Activated CD4-positive, alpha-beta T cell treated with anti-CD3 and anti-CD28 coated beads, Interleukin-2, amount 10 ng/mL, durations not matched to agents 24 days and 14 days (primary cell): ENCODE measurements at regions not wholly inside any gene's neighbourhood (a gene's known extent, or its start where the extent isn't known, plus 50 kb on each side); places are given as distances from the start of the nearest gene placed in this dataset.

Source experiments
- DNase-seq: peaks from one replicate; pipeline ENCODE4 v3.0.0; 2022
- H3K27ac Mint-ChIP-seq: one replicate; pipeline ENCODE4 v1.8.0; 2022; ENCODE audit warnings: mild to moderate bottlenecking, mixed read lengths
- H3K27me3 Mint-ChIP-seq: one replicate; pipeline ENCODE4 v1.8.0; 2022; ENCODE audit warnings: mixed read lengths
- H3K36me3 Mint-ChIP-seq: one replicate; pipeline ENCODE4 v1.8.0; 2022; ENCODE audit warnings: low read depth, mild to moderate bottlenecking, mixed read lengths
- H3K4me1 Mint-ChIP-seq: one replicate; pipeline ENCODE4 v1.8.0; 2021; ENCODE audit warnings: mixed read lengths
- H3K4me3 Mint-ChIP-seq: one replicate; pipeline ENCODE4 v1.8.0; 2022; ENCODE audit warnings: mild to moderate bottlenecking, moderate library complexity, mixed read lengths
- H3K9me3 Mint-ChIP-seq: one replicate; pipeline ENCODE4 v1.8.0; 2021; ENCODE audit warnings: mixed read lengths
- intact Hi-C: fragments of 100-400 bp; cut with micrococcal nuclease; formaldehyde crosslinking; loops from one replicate; pipeline ENCODE4 v1.15.1; 2023

DNA sequence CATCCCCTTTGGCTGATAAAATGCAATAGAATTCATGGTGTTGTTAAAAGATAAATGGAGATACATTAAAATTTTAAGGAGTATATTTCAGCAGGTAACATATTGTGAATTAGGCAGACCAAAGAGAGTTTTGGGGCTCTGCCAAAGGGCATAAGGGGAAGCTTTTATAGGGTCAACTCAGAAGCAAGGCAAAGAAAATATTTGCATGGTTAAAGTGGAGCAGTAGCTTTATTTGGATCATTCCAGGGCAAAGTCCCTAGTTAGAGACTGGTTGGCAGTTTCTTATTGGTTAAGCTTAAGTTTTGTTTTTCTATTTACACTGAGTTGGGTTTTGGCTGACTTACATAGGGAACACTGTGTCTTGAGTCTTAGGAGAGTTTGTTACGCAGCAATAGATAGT is 75.1 kb upstream of the CA10 start:
- Mint-ChIP-seq H3K4me1 (no peaks in the 10 kb centered on the region), H3K36me3 (no peaks in the 10 kb centered on the region), H3K27me3 (no peaks in the 10 kb centered on the region), H3K4me3 (no peak overlapping the region), H3K27ac (no peak overlapping the region), H3K9me3 (no peaks in the 10 kb centered on the region)
- DNase-seq: no peak
- intact Hi-C loops: no loop called here

DNA sequence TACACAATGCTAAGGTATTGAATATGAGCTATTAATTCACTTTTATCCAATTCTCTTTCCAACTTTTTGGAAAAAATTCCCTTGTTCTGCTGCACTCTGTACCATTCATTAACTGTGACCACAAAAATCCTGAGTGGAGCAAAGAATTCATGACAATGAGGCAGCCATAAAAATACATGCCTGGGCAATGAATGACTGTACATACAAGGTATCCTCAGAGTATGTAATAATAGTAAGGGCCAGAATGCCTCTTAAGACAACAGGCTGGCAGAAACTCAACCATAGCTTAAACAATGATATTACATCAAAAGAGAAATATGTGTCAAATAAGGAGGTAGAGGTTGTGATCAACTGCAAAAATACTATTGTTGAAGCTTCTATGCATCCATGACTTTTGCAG is 74.7 kb upstream of the CA10 start:
- intact Hi-C loops: no loop called here
- H3K27me3 Mint-ChIP-seq: no peaks in the 10 kb centered on the region
- DNase-seq: no peak
- H3K27ac Mint-ChIP-seq: no peak overlapping the region
- no peaks in the 10 kb centered on the region for H3K9me3 Mint-ChIP-seq
- no peak overlapping the region for H3K4me3 Mint-ChIP-seq
- H3K36me3 Mint-ChIP-seq: no peaks in the 10 kb centered on the region
- no peaks in the 10 kb centered on the region for H3K4me1 Mint-ChIP-seq

DNA sequence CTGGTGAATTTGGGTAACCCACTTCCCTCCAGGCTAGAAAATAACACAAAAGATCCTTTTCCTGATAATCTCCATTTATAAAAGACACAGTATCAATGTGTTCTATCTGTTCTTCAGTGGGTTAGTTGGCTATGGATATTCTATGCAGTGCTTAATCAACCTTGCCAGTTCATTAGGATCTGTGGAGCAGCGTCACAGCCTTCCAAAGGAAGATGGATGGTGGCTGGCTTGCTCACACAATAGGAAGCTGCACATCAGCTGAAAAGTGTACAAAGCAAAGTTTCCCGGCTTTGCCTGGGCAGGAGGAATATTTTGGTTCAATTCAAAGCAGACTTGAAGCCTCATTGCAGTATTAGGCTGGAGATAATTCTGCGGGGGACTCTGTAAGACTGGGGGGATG is 70.3 kb upstream of the CA10 start:
- H3K27ac Mint-ChIP-seq: no peak overlapping the region
- no peak for DNase-seq
- H3K4me1 Mint-ChIP-seq: no peaks in the 10 kb centered on the region
- H3K9me3 Mint-ChIP-seq: no peaks in the 10 kb centered on the region
- intact Hi-C loops: no loop called here
- H3K36me3 Mint-ChIP-seq: no peaks in the 10 kb centered on the region
- no peaks in the 10 kb centered on the region for H3K27me3 Mint-ChIP-seq
- H3K4me3 Mint-ChIP-seq: no peak overlapping the region

DNA sequence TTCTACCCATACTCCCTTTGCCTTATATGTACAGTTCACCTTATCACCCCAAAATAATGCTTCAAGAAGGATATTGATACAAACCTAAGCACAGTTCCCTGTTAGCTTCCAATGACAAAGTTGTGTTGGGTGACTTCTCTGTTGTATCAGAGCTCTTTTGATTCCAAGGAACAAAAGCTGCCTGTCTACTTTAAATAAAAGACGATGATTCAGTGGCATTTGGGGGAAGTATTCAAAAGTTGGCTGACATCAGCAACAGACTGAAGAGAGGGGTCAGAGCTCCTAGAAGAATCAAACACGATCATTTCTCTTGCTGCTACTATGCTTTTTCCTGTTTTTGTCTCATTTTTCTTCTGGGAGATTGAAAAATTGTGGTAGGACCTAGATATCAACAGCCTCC is 69.4 kb upstream of the CA10 start:
- intact Hi-C loops: no loop called here
- DNase-seq: no peak

DNA sequence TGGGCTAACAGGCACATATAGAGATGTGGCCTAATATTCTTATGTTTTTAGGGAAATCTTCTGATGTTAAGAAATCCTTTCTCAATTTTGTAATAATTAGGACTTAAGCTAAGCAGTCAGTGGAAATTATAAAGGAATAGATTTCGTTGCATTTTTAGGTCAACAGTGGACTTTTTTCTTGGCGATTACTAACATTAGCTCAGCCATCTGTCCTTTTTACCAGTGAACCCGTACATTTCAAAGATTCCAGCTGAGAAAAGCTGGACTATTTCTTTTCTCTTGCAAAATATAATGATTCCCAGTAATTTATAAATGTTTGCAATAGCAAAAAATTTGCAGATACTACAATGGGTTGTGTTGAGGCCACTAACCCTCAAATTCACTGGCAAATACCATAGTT is 54.9 kb upstream of the CA10 start:
- Mint-ChIP-seq H3K36me3 (no peaks in the 10 kb centered on the region), H3K27ac (no peak overlapping the region), H3K27me3 (no peaks in the 10 kb centered on the region), H3K4me1 (no peaks in the 10 kb centered on the region), H3K9me3 (no peaks in the 10 kb centered on the region), H3K4me3 (no peak overlapping the region)
- intact Hi-C loops: no loop called here
- no peak for DNase-seq

More for the DNA sequence above, 69.4 kb upstream of the CA10 start:
- no peaks in the 10 kb centered on the region for H3K4me1 Mint-ChIP-seq
- H3K27ac Mint-ChIP-seq: no peak overlapping the region
- H3K9me3 Mint-ChIP-seq: no peaks in the 10 kb centered on the region
- no peaks in the 10 kb centered on the region for H3K27me3 Mint-ChIP-seq
- H3K36me3 Mint-ChIP-seq: no peaks in the 10 kb centered on the region
- no peak overlapping the region for H3K4me3 Mint-ChIP-seq

DNA sequence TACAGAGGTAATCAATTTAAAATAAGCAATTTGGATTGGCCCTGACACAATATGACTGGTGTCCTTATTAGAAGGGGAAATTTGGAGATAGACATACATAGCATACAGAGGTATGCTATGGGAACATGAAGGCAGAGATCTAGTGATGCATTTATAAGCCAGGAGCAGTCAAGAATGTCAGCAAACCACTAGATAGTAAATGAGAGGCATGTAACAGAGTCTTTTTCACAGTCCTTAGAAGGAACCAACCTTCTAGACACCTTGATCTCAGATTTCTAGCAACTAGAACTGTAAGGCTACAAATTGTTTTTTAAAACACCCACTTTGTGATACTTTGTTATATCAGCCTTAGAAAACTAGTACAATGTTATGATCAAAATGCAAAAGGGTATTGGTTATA is 54.3 kb upstream of the CA10 start:
- Mint-ChIP-seq H3K36me3 (no peaks in the 10 kb centered on the region), H3K27ac (no peak overlapping the region), H3K27me3 (no peaks in the 10 kb centered on the region), H3K4me3 (no peak overlapping the region), H3K4me1 (no peaks in the 10 kb centered on the region), H3K9me3 (no peaks in the 10 kb centered on the region)
- intact Hi-C loops: no loop called here
- DNase-seq: no peak

DNA sequence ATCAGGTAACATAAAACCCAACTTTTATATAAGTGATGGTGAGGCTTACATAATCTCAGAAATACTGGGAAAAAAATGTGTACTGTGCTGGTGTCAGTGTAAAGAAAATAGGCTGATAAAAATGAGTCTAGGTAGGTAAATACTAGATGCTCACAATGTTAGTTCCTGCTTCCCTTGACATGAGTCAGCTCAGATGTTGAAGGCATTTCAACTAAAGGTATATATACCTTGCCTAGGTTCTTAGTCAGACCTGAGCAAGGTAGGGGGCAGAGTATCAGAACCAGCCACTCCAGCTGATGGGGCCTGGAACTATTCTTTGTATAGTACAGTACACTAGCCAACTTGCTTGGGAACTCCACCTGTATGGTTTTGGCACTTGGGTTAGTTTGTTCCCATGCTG is 51.0 kb upstream of the CA10 start:
- H3K36me3 Mint-ChIP-seq: no peaks in the 10 kb centered on the region
- no peak overlapping the region for H3K27ac Mint-ChIP-seq
- intact Hi-C loops: no loop called here
- no peaks in the 10 kb centered on the region for H3K27me3 Mint-ChIP-seq
- no peak overlapping the region for H3K4me3 Mint-ChIP-seq
- H3K4me1 Mint-ChIP-seq: no peaks in the 10 kb centered on the region
- H3K9me3 Mint-ChIP-seq: no peaks in the 10 kb centered on the region
- DNase-seq: no peak
